GM10248 (cell line): ENCODE measurements at regions not wholly inside any gene's neighbourhood (a gene's known extent, or its start where the extent isn't known, plus 50 kb on each side); places are given as distances from the start of the nearest gene placed in this dataset.

Experiments used
- CTCF ChIA-PET: fragments of 300-600 bp; sonication (Branson Sonifier 250); formaldehyde crosslinking; extraction: SDS; loops from one replicate; lab custom pipeline; 2021; ENCODE audit warnings: antibody characterized with exemption; lab: Yijun Ruan, JAX
- POLR2A ChIA-PET: fragments of 350-650 bp; sonication (Branson Sonifier 250); formaldehyde crosslinking; extraction: SDS; loops from one replicate; lab custom pipeline; 2020; ENCODE audit warnings: antibody characterized with exemption; lab: Yijun Ruan, JAX
- DNase-seq: peaks from one replicate; pipeline ENCODE4 v3.0.0; 2012; ENCODE audit errors: extremely low spot score
- TF ChIP-seq, protein P1 (sequence below): IDR thresholded peaks from 2 replicates; pipeline ENCODE4 v1.5.1; 2012; ENCODE audit warnings: mild to moderate bottlenecking, low read depth; ENCODE audit errors: extremely low read depth, missing control alignments, control extremely low read depth

GRCh38 chr2:199693861-199694260, 157.1 kb downstream of the FTCDNL1 start:
- TF ChIP-seq, protein P1, sequence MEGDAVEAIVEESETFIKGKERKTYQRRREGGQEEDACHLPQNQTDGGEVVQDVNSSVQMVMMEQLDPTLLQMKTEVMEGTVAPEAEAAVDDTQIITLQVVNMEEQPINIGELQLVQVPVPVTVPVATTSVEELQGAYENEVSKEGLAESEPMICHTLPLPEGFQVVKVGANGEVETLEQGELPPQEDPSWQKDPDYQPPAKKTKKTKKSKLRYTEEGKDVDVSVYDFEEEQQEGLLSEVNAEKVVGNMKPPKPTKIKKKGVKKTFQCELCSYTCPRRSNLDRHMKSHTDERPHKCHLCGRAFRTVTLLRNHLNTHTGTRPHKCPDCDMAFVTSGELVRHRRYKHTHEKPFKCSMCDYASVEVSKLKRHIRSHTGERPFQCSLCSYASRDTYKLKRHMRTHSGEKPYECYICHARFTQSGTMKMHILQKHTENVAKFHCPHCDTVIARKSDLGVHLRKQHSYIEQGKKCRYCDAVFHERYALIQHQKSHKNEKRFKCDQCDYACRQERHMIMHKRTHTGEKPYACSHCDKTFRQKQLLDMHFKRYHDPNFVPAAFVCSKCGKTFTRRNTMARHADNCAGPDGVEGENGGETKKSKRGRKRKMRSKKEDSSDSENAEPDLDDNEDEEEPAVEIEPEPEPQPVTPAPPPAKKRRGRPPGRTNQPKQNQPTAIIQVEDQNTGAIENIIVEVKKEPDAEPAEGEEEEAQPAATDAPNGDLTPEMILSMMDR = no peak
- ChIA-PET POLR2A (no interaction called here), CTCF (interaction anchor here (1.7 to 4.7 kb wide), 2 partner anchors 10 to 46 kb away, joined by 5 to 17 read pairs; no protein-coding TSS in a partner anchor)
- no peak for DNase-seq

DNA sequence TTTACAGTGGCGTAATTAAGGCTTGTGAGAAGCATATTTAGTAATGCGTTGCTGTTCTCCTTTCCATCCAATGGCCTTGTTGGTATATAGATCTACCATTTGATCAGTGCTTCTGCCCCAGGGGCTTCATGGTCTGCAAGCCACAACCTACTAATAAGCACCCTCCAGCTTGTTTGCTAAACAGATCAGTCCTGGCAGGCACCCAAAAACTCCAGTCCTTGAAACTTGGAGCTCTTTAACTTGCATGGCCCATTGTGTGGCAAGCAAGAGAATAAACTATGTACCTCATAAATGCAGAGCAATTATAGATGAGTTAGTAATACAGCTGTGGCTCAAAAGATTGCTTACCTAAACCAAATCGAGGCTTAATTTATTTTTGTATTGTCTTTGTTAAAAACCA, 158.5 kb downstream of the FTCDNL1 start:
- POLR2A ChIA-PET = no interaction called here
- no peak for DNase-seq
- CTCF ChIA-PET = interaction anchor here (1.0 to 4.7 kb wide), 3 partner anchors 25 to 47 kb away, joined by 3 to 17 read pairs (median 3); no protein-coding TSS in a partner anchor
- TF ChIP-seq, protein P1 = no peak

GRCh38 chr2:199690225-199690624, 160.8 kb downstream of the FTCDNL1 start:
- TF ChIP-seq, protein P1 = no peak
- ChIA-PET POLR2A (no interaction called here), CTCF (interaction anchor here (1.1 kb wide), 1 partner anchor 50 kb away, joined by 3 read pairs; no protein-coding TSS in a partner anchor)
- DNase-seq = no peak

DNA sequence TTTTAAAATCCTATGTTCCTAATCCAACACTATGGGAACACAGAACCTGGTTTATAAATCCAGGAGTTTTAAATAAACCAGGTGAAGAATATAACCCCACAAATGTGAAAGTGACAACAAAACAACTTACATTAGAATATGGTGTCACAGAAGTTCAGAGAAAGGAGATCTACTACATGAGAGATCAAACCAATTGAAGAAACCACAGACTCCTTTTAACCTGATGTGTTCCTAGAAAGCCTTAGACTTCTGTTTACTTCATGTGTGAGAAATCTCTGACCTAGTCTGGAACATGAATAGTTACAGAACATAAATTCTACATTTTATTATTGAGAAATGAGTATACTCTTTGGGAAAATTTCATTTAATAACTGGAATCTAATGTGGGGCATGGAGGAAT, 165.3 kb downstream of the FTCDNL1 start:
- DNase-seq = no peak
- POLR2A ChIA-PET = no interaction called here
- CTCF ChIA-PET = no interaction called here
- TF ChIP-seq, protein P1 = no peak

GRCh38 chr2:199684832-199685231, 166.2 kb downstream of the FTCDNL1 start:
- CTCF ChIA-PET = no interaction called here
- TF ChIP-seq, protein P1 = no peak
- no peak for DNase-seq
- POLR2A ChIA-PET = no interaction called here

- CTCF ChIA-PET = interaction anchor here (1.0 to 1.5 kb wide), 3 partner anchors 10 to 56 kb away, joined by 3 to 5 read pairs (median 4); no protein-coding TSS in a partner anchor
- TF ChIP-seq, protein P1 = no peak
- no peak for DNase-seq
- POLR2A ChIA-PET = no interaction called here
Observed at GRCh38 chr2:199684168-199684567, 166.8 kb downstream of the FTCDNL1 start.
